ENCODE measurements at regions not wholly inside any gene's neighbourhood (a gene's known extent, or its start where the extent isn't known, plus 50 kb on each side); places are given as distances from the start of the nearest gene placed in this dataset.

DNA sequence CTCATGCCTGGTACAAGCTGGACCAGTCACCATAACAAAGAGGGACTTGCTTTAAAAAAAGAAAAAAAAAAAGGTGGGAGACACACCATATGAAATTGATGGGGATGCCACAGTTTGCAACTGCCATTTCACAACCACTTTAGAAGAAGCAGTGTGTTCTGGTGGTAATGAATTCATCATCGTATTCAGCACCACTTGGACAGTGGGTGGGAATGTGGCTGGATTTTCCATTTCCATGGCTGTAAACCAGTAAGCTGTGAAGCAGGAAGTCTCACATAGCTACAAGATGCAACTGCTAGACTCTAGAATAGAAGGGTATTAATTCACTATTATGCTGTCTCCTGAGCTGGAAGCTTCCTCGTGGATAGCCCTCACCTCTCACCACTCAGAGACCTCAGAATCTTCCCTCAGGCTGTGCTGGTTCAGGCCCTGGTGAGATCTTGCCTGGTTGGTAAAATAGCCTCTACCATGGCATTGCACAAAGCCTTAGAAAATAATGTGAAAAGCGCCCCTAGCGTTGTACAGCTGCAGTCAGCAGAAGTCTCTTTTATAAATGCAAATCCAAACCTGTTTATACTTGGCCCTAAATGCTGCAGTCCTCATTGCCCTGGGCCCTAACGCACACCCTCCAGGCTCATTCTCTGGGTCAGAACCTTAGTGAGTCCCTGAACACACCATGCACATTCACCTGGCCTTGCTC lies 150.7 kb downstream of the KCTD15 start:
- Mint-ChIP-seq H3K9me3 (no peaks in the 10 kb centered on the region), H3K4me3 (no peak overlapping the region), H3K27me3 (ENCODE audit: low read depth) (no peaks in the 10 kb centered on the region), H3K4me1 (ENCODE audit: low read depth) (no peaks in the 10 kb centered on the region), H3K36me3 (ENCODE audit: low read depth) (no peaks in the 10 kb centered on the region), H3K27ac (no peak overlapping the region)
- DNase-seq (ENCODE audit: low spot score): no peak

- no peak overlapping the region for H3K27ac Mint-ChIP-seq
Measured at GRCh38 chr19:33948651-33949335, 152.1 kb downstream of the KCTD15 start.

DNA sequence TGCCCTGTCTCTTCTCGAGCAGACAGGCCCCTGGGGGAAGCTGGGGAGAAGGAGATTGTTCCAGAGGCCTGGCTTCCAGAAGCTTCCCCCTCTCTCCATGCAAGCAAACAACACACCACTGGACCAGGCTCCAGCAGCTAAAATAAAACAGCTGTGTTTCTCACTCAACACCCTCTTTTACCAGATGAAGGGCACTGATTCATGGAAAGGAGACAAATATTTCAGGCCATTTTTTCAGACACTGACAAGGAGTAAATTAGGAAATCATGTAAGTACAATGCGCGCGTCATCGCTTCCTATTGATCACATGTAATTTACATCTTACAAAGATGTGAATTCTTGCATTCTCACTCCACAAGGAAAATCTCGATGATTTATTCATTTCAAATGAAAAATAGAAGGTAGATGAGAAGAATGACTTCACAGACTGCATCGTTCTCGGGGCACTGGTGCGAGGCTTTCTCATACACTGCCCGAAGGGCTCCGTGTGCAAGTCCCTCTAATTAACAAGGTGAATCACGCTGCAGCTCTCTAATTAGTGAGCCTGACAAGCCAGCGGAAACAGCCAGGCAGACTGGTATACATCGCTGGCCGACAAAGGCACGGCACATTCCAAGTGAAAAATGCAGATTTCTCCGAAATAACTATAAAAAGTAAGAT lies 153.6 kb downstream of the KCTD15 start:
- no peak for DNase-seq (ENCODE audit: low spot score)
- H3K4me3 Mint-ChIP-seq: no peak overlapping the region
- H3K9me3 Mint-ChIP-seq: no peaks in the 10 kb centered on the region
- no peaks in the 10 kb centered on the region for H3K4me1 Mint-ChIP-seq (ENCODE audit: low read depth)
- H3K27me3 Mint-ChIP-seq (ENCODE audit: low read depth): no peaks in the 10 kb centered on the region
- H3K27ac Mint-ChIP-seq: no peak overlapping the region
- no peaks in the 10 kb centered on the region for H3K36me3 Mint-ChIP-seq (ENCODE audit: low read depth)

More at GRCh38 chr19:33948651-33949335, 152.1 kb downstream of the KCTD15 start:
- no peak for DNase-seq (ENCODE audit: low spot score)
- Mint-ChIP-seq H3K4me3 (no peak overlapping the region), H3K4me1 (ENCODE audit: low read depth) (no peaks in the 10 kb centered on the region), H3K9me3 (no peaks in the 10 kb centered on the region), H3K27me3 (ENCODE audit: low read depth) (no peaks in the 10 kb centered on the region), H3K36me3 (ENCODE audit: low read depth) (no peaks in the 10 kb centered on the region)

GRCh38 chr19:33953023-33953422 lies 156.4 kb downstream of the KCTD15 start:
- Mint-ChIP-seq H3K27ac (no peak overlapping the region), H3K36me3 (ENCODE audit: low read depth) (no peaks in the 10 kb centered on the region), H3K4me3 (no peak overlapping the region), H3K27me3 (ENCODE audit: low read depth) (no peaks in the 10 kb centered on the region), H3K9me3 (no peaks in the 10 kb centered on the region), H3K4me1 (ENCODE audit: low read depth) (no peaks in the 10 kb centered on the region)
- no peak for DNase-seq (ENCODE audit: low spot score)

- DNase-seq (ENCODE audit: low spot score): no peak
- Mint-ChIP-seq H3K9me3 (no peaks in the 10 kb centered on the region), H3K27me3 (ENCODE audit: low read depth) (no peaks in the 10 kb centered on the region), H3K27ac (no peak overlapping the region), H3K4me1 (ENCODE audit: low read depth) (no peaks in the 10 kb centered on the region), H3K36me3 (ENCODE audit: low read depth) (no peaks in the 10 kb centered on the region), H3K4me3 (no peak overlapping the region)
Measured at GRCh38 chr19:33953592-33953991, 156.9 kb downstream of the KCTD15 start.

- H3K4me3 Mint-ChIP-seq: no peak overlapping the region
- H3K27me3 Mint-ChIP-seq (ENCODE audit: low read depth): no peaks in the 10 kb centered on the region
- no peaks in the 10 kb centered on the region for H3K4me1 Mint-ChIP-seq (ENCODE audit: low read depth)
- no peak overlapping the region for H3K27ac Mint-ChIP-seq
- no peaks in the 10 kb centered on the region for H3K9me3 Mint-ChIP-seq
- H3K36me3 Mint-ChIP-seq (ENCODE audit: low read depth): no peaks in the 10 kb centered on the region
- no peak for DNase-seq (ENCODE audit: low spot score)
Measured at GRCh38 chr19:33954686-33955085, 158.0 kb downstream of the KCTD15 start.

DNA sequence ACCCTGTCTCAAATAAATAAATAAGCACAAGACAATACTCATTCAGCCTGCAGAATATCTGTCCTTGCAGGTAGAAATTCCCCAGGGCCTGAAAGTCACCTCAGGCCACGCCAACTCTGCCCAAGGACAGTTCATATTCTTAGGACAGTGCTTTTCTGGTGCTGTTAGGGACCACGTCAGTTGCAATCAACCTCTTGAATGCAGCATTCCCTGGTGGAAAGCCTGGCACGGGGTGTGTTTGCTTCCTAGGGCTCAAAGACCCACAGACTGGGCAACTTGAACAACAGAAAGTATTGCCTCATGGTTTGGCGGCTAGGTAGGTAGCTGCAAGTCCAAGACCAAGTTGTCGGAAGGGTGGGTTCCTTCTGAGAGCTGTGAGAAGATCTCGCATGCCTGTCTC lies 160.3 kb downstream of the KCTD15 start:
- H3K36me3 Mint-ChIP-seq (ENCODE audit: low read depth): no peaks in the 10 kb centered on the region
- H3K27ac Mint-ChIP-seq: no peak overlapping the region
- no peaks in the 10 kb centered on the region for H3K27me3 Mint-ChIP-seq (ENCODE audit: low read depth)
- H3K9me3 Mint-ChIP-seq: no peaks in the 10 kb centered on the region
- H3K4me1 Mint-ChIP-seq (ENCODE audit: low read depth): no peaks in the 10 kb centered on the region
- H3K4me3 Mint-ChIP-seq: no peak overlapping the region
- no peak for DNase-seq (ENCODE audit: low spot score)

GRCh38 chr19:33957804-33958203 lies 161.1 kb downstream of the KCTD15 start:
- DNase-seq (ENCODE audit: low spot score): no peak
- H3K27me3 Mint-ChIP-seq (ENCODE audit: low read depth): no peaks in the 10 kb centered on the region
- no peaks in the 10 kb centered on the region for H3K9me3 Mint-ChIP-seq
- no peaks in the 10 kb centered on the region for H3K36me3 Mint-ChIP-seq (ENCODE audit: low read depth)
- H3K27ac Mint-ChIP-seq: no peak overlapping the region
- no peaks in the 10 kb centered on the region for H3K4me1 Mint-ChIP-seq (ENCODE audit: low read depth)
- no peak overlapping the region for H3K4me3 Mint-ChIP-seq

DNA sequence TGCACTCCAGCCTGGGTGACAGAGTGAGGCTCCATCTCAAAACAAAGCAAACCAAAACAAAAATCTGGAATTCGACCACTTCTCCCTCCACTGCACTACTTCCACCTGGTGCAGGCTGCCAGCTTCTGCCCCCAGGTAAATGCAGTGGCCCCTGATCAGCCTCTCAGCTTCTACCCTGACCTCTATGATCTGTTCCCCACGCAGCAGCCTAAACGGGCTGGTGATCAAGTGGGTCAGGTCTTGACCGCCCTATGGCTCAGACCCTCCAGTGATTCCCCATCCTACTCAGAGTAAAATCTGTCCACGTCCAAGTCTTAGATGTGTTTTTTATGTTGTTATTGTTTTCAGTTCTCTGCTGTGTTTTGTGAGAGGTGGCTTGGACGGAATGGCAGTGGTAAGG lies 163.9 kb downstream of the KCTD15 start:
- no peaks in the 10 kb centered on the region for H3K27me3 Mint-ChIP-seq (ENCODE audit: low read depth)
- DNase-seq (ENCODE audit: low spot score): no peak
- no peak overlapping the region for H3K4me3 Mint-ChIP-seq
- no peaks in the 10 kb centered on the region for H3K4me1 Mint-ChIP-seq (ENCODE audit: low read depth)
- H3K27ac Mint-ChIP-seq: no peak overlapping the region
- H3K36me3 Mint-ChIP-seq (ENCODE audit: low read depth): no peaks in the 10 kb centered on the region
- no peaks in the 10 kb centered on the region for H3K9me3 Mint-ChIP-seq

DNA sequence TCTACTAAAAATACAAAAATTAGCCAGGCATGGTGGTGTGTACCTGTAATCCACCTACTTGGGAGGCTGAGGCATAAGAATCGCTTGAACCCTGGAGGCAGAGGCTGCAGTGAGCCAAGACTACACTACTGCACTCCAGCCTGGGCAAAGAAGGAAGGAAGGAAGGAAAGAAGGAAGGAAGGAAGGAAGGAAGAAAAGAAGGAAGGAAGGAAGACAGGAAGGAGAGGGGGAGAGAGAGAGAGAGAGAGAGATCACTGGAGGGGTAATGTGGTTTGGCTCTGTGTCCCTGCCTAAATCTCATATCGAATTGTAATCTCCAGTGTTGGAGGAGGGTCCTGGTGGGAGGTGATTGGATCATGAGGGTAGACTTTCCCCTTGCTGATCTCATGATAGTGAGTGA lies 165.5 kb downstream of the KCTD15 start:
- H3K36me3 Mint-ChIP-seq (ENCODE audit: low read depth): no peaks in the 10 kb centered on the region
- no peak overlapping the region for H3K27ac Mint-ChIP-seq
- peaks cover 6% of the 10 kb centered on the region for H3K9me3 Mint-ChIP-seq
- H3K27me3 Mint-ChIP-seq (ENCODE audit: low read depth): no peaks in the 10 kb centered on the region
- DNase-seq (ENCODE audit: low spot score): no peak
- no peaks in the 10 kb centered on the region for H3K4me1 Mint-ChIP-seq (ENCODE audit: low read depth)
- H3K4me3 Mint-ChIP-seq: no peak overlapping the region

DNA sequence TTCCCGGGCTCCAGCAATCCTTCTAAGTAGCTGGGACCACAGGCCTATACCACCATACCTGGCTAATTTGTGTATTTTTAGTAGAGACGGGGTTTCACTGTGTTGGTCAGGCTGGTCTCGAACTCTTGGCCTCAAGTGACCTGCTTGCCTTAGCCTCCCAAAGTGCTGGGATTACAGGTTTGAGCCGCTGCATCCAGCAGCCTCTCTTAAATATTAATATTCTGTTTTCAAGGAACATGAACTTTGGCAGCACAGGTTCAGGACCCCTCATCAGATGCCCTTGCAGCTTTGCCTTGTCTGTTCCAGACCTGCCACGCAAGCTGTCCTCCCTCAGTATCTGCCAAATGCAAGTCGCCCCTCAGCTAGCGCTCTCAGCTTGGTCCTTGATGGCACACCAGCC lies 166.8 kb downstream of the KCTD15 start:
- H3K4me1 Mint-ChIP-seq (ENCODE audit: low read depth): no peaks in the 10 kb centered on the region
- no peak overlapping the region for H3K4me3 Mint-ChIP-seq
- no peak for DNase-seq (ENCODE audit: low spot score)
- H3K27me3 Mint-ChIP-seq (ENCODE audit: low read depth): no peaks in the 10 kb centered on the region
- H3K36me3 Mint-ChIP-seq (ENCODE audit: low read depth): no peaks in the 10 kb centered on the region
- H3K9me3 Mint-ChIP-seq: peaks cover 7% of the 10 kb centered on the region
- no peak overlapping the region for H3K27ac Mint-ChIP-seq

DNA sequence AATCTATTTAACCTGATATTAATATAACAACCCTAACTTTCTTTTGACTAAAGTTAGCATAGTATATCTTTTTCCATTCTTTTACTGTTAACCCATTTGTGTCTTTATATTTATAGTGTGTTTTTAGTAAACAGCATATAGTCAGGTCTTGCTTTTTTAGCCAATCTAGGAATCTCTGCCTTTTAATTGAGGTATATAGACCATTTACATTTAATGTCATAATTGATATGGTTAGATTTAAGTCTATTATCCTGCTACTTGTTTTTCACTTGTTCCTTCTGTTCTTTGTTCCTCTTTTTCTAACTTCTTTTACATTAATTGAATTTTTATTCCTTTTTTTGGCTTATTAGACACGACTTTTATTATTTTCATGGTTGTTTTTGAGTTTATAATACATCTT lies 174.4 kb downstream of the KCTD15 start:
- H3K4me1 Mint-ChIP-seq (ENCODE audit: low read depth): no peaks in the 10 kb centered on the region
- no peaks in the 10 kb centered on the region for H3K27me3 Mint-ChIP-seq (ENCODE audit: low read depth)
- no peaks in the 10 kb centered on the region for H3K36me3 Mint-ChIP-seq (ENCODE audit: low read depth)
- H3K9me3 Mint-ChIP-seq: peaks cover 21% of the 10 kb centered on the region
- DNase-seq (ENCODE audit: low spot score): no peak
- H3K27ac Mint-ChIP-seq: no peak overlapping the region
- no peak overlapping the region for H3K4me3 Mint-ChIP-seq

- DNase-seq (ENCODE audit: low spot score): no peak
- Mint-ChIP-seq H3K36me3 (ENCODE audit: low read depth) (no peaks in the 10 kb centered on the region), H3K9me3 (no peaks in the 10 kb centered on the region), H3K4me3 (no peak overlapping the region), H3K27me3 (ENCODE audit: low read depth) (no peaks in the 10 kb centered on the region), H3K4me1 (ENCODE audit: low read depth) (no peaks in the 10 kb centered on the region), H3K27ac (no peak overlapping the region)
Measured at GRCh38 chr19:33977756-33978685, 181.4 kb downstream of the KCTD15 start.

- Mint-ChIP-seq H3K27ac (no peak overlapping the region), H3K4me3 (no peak overlapping the region), H3K4me1 (ENCODE audit: low read depth) (no peaks in the 10 kb centered on the region), H3K36me3 (ENCODE audit: low read depth) (no peaks in the 10 kb centered on the region), H3K9me3 (peaks cover 4% of the 10 kb centered on the region), H3K27me3 (ENCODE audit: low read depth) (no peaks in the 10 kb centered on the region)
- DNase-seq (ENCODE audit: low spot score): no peak
Measured at GRCh38 chr19:33982706-33983105, 186.0 kb downstream of the KCTD15 start.

Data from T-helper 2 cell treated with Interferon-gamma antibody and Interleukin-4, amounts not matched to agents 5 μg/mL and 100 μg/mL, for 36 hours (primary cell).